NCI-H510A (cell line): ENCODE measurements at regions not wholly inside any gene's neighbourhood (a gene's known extent, or its start where the extent isn't known, plus 50 kb on each side); places are given as distances from the start of the nearest gene placed in this dataset.

Source experiments
- DNase-seq: peaks from one replicate; lab custom pipeline; 2025; lab: John Stamatoyannopoulos, UW

DNA sequence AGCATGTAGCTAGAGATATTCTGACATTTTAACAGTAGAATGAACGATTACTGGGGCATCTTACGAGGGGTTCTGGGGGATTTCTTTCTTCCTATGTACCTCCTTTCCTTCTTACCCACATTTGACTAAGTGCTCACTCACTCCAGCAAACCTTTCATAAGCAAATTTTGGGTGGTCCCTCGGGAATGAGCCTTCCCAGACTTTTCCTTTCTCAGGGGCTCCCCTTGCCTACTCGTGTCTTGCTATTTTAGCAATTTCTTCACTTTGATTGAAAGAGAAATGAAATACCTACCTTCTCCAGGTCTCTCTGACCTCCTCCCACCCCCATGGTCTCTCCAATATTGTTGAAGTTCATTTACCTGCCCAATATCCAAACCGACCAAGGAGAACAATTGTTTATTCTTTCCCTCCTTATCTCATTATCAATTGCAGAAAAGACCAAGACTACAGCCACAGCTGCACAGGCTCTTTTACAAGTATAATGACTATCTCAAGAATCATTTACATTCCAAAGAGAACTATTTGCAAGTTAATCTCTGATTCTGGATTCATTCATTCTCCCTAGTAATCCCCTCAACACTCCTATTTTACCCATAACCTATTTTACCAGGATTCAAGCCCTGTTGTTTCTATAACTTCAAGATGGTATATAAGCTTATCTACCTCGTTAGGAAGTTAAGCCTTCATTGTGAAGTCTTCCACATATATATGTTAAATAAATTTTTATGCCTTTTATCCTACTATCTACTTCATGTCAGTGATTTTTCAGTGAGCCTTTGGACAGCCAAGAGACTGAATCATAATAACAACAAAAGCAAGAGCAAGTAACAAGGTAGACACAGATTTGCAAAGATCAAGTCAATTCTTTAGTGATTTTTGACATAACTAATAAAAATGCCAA, 480.6 kb downstream of the IPMK start:
- no peak for DNase-seq

DNA sequence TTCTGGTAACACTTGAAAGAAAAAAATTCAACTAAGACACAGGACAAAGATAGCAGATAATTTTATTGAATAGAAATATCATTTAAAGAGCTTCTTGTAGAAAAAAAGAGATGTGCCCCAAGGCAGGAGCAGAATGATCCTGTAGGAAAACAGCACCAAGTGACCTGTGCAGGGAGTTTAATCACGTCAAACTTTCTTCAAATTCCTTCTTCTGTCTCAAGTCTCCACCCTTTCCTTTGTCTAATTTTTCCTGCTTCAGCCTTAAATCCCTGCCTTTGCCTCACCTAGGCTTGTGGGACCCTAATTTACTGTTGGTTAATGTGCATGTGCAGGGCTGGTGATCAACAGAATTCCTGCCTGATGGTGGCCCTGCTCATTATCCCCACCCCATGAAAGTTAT, 481.4 kb downstream of the IPMK start:
- no peak for DNase-seq

DNA sequence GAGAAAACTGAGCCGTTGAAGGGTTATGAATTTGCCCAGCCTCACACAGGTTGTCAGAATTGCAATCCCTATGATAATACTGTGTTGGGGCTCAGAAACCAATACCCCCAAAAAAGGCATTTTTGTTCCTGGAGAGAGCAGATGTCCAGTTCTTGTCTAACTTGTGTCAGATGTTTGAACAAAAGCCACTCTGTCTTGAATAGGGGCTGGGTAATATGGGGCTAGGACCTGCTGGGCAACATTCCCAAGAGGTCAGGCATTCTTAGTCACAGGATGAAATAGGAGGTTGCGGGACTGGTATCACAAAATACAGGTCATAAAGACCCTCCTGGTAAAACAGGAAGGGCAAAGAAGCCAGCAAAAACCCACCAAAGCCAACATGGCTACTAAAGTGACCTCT, 482.1 kb downstream of the IPMK start:
- DNase-seq, result no peak

DNA sequence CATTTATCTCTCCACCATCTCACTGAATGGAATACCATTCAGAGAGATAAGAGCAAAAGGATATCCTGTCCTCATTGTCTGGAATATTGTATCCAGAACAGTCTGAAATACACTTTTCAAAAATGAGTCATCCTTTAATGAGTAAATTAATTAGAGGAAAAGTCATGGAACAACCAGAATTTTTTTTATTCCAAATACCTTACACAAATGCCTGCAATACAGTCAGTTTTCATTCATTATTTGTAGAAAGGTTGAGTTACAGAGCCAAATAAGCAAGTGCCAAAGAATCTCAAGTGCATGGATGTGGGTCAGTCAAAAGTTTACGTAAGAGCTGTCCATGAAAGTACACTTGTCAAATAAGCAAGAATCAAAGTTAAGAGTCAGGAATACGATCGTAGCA, 482.6 kb downstream of the IPMK start:
- DNase-seq, result no peak

DNA sequence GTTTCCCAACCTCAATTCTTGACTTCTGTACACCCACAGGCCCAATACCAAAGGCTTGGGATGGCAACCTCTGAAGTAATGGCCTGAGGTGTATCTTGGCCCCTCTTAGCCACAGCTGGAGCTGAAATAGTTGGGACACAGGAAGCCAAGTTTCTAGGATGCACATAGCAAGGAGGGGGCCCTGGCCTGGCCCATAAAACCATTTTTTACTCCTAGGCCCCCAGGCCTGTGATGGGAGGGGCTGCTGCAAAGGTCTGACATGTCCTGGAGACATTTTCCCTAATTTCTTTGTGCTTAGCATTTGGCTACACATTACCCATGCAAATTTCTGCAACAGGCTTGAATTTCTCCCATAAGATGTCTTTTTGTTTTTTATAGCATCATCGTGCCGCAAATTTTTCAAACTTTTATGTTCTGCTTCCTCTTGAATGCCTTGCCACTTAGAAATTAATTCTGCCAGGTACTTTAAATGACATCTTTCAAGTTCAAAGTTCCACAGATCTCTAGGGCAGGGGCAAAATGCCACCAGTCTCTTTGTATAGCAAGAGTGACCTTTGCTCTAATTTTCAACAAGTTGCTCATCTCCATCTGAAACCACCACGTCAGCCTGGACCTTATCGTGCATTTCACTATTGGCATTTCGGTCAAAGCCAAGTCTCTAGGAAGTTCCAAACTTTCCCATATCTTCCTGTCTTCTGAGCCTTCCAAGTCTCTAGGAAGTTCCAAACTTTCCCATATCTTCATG, 490.8 kb downstream of the IPMK start:
- no peak for DNase-seq

DNA sequence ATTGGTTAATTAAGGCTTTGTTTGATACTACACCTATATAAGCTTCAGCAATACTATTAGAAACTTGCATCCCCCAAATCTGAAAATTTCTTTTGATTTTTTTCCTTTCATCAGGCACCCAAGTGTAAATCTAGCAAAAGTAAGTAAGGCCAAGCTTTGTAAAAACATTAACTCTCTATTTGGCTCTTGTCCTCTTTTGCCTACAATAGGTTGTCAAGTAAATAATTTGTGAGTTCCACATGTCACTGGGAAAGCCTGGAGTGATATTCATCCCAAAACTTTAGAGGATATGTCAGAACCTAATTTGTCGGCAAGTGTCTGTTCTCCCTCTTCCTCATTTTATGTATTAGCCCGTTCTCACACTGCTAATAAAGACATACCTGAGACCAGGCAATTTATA, 492.4 kb downstream of the IPMK start:
- DNase-seq, result no peak

DNA sequence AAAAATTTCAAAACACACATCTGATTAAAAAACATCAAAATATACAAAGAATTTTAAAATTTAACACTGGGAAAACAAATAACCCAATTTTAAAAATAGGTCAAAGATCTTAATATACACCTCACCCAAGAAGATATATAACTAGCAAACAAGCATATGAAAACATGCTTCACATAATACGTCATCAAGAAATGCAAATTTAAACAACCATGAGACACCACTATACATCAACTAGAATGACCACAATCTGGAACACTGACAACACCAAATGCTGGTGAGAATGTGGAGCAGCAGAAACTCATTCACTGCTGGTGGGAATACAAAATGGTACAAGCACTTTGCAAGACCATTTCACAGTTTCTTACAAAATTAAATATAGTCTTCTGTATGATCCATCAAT, 498.4 kb downstream of the IPMK start:
- DNase-seq, result no peak

DNA sequence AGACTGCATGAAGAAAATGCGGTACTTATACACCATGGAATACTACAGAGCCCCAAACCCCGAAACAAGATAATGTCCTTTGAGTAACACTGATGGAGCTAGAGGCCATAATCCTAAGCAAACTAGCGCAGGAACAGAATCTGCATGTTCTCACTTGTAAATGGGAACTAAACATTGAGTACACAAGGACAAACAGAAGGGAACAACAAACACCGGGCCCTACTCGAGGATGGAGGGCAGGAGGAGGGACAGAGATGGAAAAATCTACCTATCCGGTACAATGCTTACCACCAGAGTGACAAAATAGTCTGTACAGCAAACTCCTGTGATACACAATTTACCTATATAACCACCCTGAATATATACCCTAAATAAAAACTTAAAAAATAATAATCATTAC, 507.9 kb downstream of the IPMK start:
- no peak for DNase-seq

DNA sequence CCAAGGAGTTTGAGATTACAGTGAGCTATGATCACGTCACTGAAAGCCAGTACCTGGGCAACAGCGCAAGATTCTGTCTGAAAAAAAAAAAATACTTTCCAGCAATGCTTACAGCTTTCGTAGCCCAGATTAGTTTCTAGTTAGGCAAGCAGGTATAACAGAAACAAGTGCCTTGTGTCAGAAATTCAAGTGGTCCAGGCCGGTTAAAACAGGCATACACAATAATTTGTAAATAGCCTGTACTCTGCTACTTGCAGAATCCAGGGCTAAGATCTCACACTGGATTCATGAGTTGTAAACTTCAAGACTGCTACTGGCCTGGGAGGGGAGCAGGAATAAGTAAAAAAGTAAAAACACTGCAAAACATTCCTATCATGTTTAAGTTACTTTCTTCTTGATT, 512.9 kb downstream of the IPMK start:
- DNase-seq, result no peak

DNA sequence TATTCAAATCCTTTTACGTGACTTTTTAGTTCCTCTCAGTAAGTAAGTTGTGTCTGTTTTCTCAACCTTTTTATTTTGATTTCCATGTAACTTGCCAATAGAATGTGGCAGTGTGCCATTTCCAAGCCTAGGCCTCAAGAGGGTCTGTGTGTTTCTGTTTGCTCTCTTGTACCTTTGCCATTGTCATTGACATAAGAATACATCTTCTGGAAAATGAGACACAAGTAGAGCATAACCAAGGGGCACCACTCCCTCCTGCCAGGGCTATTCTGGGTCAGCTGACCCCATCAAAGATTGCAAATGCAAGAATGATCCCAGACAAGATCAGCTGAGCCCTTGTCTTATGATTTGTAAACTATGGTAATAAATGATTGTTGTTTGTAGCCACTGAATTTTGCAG, 524.0 kb downstream of the IPMK start:
- no peak for DNase-seq

DNA sequence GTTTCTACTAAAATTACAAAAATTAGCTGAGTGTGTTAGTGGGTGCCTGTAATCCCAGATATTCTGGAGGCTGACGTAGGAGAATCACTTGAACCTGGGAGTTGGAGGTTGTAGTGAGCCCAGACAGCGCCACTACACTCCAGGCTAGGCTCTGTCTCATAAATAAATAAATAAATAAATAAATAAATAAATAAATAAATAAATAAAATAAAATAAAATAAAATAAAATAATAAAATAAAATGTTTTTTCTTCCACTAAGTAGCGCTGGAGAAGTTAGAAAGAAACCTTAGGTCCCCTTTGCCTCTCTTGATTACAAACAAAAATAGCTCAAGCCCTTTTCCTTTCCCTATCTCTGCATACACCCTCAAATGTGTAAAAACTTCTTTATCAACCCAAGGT, 525.9 kb downstream of the IPMK start:
- no peak for DNase-seq

DNA sequence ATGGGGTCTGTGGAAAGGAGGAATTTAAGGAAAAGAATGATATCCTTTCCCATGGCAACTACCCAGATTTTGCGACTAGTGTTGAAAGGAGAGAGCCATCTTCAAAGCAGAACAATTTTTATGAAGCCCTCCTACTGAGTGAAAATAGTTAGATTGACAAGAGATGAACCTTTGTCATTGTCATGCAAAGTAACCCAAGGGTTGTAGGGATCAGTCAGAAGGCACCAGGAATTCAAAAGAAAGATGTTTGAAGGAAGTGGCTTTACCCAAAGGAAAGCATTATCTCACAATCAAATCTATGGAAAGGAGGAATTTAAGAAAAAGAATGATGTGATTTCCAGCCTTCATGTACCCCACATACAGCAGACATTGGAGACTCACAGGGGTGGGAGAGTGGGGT, 544.4 kb downstream of the IPMK start:
- no peak for DNase-seq

DNA sequence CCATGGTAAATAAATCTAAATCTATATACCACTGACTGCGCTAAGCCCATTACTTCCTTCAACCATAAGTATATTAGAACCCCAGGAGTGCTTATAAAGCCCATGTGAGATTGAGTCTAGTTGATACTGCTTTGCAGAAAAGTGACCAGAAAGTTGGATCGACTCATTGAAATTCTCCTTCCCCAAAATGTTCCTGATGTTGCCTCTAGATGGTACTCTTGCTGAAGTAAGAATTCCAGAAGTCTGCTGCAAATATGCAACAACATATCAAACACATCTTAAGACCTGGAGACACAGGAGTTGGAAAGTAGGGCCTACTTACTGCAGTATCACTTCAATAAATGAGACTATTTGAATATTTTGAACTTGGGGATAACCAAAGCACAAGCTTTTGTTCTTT, 550.8 kb downstream of the IPMK start:
- no peak for DNase-seq

DNA sequence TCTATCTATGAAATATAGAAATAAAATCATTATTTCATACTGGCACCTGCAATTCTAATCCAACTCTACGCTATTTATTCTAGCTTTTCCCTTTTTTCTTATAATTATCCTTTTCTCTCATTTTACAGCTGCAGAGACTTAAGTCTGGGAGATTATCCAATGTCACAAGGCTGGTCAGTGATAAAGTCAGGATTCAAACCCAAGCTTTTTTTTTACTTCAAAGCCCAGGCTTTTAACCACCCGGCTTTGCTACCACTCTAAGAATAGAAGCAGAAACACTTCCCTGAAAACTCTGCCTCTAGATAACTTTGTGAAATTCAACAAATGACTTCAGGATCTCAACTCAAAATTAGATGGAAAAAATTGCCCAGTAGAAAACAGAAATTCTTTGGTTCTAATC, 552.5 kb downstream of the IPMK start:
- DNase-seq, result no peak

DNA sequence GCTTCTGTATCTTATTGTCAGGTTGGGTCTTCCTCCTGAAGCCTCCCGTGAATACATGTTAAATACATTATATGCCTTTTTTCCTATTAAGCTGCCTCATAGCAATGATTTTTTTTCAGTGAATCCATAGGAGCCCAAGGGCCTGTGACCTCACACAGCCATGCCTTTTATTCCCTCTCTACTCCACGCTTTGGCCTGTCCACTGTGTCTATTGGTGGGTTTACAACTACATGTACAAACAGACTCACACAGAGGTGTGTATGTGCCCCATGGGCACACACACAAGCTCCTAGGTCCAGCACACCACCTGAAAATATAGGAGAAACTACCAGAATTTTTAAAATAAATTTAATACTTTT, 560.4 kb downstream of the IPMK start:
- DNase-seq, result no peak

DNA sequence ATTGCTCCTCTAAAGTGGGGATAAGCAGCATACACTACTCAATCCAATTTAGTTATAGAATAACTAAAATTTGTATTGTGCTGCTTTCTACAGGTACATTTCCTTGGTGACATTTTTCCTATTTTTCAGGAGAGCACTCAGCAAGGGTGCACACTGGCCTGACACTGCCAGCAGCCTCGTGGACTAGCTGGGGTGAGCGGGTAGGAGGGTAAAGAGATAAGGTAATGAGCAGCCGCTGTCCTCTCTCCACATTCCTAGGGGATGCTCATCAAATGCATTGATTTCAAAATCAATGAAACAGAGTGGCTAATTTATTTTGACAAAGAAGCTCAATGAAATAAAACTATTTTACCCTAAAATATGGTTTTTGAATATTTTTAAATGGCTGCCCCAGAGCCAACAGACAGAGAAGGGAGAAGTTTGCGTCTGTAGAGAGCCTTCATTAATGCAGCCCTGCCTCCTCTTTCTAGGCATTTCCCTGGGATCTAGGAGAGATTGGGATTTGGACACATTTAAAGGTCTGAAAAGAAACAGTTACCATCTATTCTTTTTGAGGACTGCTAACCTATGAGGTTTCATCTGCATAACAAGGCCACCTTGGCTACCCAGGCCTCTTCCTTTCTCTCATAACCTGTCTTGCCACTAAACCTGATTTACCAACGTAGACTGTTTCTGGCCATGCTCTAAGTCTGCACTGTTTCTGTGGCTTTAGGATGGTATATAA, 561.0 kb downstream of the IPMK start:
- no peak for DNase-seq

DNA sequence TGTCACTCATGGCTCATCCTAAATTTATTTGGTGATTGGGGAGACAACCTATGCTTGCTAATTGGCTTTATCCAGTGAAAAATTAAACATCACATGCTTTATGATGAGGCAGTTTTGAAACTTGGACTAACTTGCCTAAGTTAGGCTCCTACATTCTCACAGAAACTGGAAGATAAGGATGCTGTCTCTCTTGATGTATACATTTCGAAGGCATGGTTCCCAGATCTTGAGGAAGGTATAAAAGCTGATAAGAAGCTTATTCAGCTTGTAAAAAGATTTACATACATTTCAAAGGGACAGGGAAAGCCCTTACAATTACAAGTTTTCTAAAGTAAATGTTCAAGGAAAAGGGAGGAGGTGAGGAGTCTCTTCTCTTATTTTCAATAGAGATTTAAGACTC, 561.7 kb downstream of the IPMK start:
- DNase-seq, result no peak

DNA sequence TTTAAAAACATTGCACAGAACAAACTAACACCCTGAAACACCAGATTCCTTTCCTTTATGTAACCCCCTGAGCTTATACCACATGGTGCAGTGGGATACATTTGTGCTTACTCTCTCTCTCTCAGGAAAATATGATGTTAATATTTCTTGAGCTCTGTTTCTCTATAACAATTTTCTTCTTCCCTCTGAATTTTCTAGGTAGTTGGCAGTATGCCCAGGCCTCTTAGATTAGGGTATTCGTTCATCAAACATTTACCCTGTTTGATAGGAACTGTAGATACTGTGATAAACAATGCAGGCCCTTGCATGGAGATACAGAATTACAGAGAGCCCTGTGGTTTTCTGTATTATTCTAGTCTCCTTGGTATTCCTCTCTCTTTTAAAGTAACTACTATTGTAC, 567.8 kb downstream of the IPMK start:
- no peak for DNase-seq

DNA sequence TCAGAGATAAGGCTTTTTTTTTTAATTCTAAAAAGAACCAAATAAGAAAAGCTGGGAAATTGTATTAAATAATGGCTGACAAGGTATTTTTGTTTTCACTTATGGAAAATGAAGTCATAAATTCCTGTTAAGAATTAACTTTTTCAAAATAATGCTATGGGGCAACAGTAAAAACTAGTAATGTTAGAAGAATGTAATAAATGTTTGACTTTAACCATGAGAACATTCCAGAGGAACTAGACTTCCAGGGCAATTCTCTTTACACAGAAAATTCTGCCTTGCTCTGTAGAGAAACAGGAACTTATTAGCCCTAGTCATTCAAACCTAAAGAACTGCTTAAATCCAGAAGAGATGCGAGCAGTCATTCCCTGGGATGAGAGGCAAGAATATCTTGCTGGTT, 571.1 kb downstream of the IPMK start:
- DNase-seq, result no peak

DNA sequence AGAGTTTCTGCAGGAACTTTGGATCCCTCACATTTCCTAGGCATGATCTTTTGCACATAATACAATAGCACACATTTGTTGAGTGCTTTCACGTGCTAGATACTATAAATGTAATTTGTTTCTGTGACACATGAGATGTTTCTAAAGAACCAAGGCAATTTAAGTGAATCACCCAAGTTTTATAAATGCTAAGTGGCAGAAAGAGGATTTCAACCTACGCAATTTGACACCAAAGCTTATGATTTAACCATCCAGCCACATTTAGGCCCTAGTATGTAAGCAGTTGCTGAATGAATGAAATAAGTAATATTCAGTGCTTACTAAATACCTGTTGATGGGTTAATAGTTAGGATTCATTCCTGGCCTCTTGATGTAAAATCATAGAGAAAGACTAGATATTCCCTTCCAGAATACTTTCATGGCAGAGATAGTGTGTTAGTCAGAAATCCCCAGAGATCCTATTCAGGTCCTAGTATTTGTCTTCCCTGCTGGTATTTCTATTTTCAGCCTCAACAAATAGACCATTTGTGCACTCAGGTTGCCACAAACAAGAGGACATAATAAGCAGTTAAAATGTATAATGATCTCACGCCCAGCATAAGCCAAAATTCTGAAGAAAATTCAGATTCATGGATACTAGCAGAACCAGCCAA, 572.6 kb downstream of the IPMK start:
- no peak for DNase-seq

DNA sequence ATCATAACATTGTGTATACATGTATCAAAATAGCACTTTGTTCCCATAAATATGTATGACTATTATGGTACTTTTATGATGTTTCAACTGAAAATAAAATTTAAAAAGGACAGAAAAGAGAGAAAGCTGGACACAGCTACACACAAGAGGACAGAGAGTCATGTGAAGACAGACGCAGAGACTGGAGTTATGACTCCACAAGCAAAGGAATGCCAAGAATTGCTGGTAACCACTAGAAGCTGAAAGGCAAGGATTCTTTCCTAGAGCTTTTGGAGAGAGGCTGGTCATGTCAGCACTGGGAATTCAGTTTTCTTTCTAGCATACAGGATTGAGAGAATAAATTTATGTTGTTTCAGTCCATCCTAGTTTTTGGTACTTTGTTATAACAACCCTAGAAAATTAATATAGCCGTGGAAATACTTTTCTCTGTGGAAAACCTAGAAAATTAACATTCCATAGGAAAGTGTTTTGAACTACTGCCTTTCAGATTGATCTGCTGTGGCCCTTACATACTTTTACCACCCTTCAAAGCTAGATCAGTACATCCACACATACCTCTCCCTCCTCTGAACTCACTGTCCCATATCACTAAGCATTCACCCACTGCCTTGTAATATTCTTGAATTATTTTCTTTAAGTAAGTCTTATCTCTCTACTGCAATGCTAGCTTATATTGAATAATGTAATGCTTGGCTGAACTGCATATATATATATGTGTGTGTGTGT, 575.3 kb downstream of the IPMK start:
- no peak for DNase-seq
